ENCODE measurements at regions not wholly inside any gene's neighbourhood (a gene's known extent, or its start where the extent isn't known, plus 50 kb on each side); places are given as distances from the start of the nearest gene placed in this dataset.

- TF ChIP-seq FOXK2 (IDR thresholded peaks at IDR 0.05) (no peak), PKNOX1 (IDR thresholded peaks at IDR 0.05) (no peak), CTBP1 (IDR thresholded peaks at IDR 0.05; ENCODE audit: borderline replicate concordance) (no peak), SP1 (IDR thresholded peaks at IDR 0.05) (no peak), L3MBTL2 (conservative IDR thresholded peaks at IDR 0.05) (no peak), FOXA1 (IDR thresholded peaks at IDR 0.05) (no peak), ZNF384 (IDR thresholded peaks at IDR 0.05) (no peak), ELF4 (IDR thresholded peaks at IDR 0.05) (no peak), ARNT (IDR thresholded peaks at IDR 0.05) (no peak), BHLHE40 (IDR thresholded peaks at IDR 0.05; ENCODE audit: borderline replicate concordance) (no peak), TARDBP (IDR thresholded peaks at IDR 0.05) (no peak), NFRKB (IDR thresholded peaks at IDR 0.05) (no peak)
Measured at GRCh38 chr3:188010478-188010877, 143.5 kb upstream of the LPP start.

All from HEK293T (cell line).